B cell (primary cell): ENCODE measurements at regions not wholly inside any gene's neighbourhood (a gene's known extent, or its start where the extent isn't known, plus 50 kb on each side); places are given as distances from the start of the nearest gene placed in this dataset.

ENCODE experiments used
- CTCF ChIP-seq: fragments of 200-600 bp; IDR thresholded peaks from one replicate; pipeline ENCODE4 v1.8.0; 2022; ENCODE audit warnings: antibody characterized with exemption, mild to moderate bottlenecking
- EZH2 ChIP-seq: IDR thresholded peaks from 2 replicates; pipeline ENCODE4 v1.6.1; 2012; ENCODE audit warnings: borderline replicate concordance, low read depth, mild to moderate bottlenecking, moderate library complexity, low read length; ENCODE audit not compliant: insufficient read depth, poor library complexity, severe bottlenecking

GRCh38 chr4:181541396-181541795 is 701.8 kb upstream of the TENM3 start:
- TF ChIP-seq CTCF (no peak), EZH2 (no peak)
